Progenitor cell of endocrine pancreas (in vitro differentiated cells): ENCODE measurements at regions not wholly inside any gene's neighbourhood (a gene's known extent, or its start where the extent isn't known, plus 50 kb on each side); places are given as distances from the start of the nearest gene placed in this dataset.

Experiments
- DNase-seq: peaks from one replicate; pipeline ENCODE4 v3.0.0; 2021; ENCODE audit warnings: low spot score; ENCODE audit not compliant: unreplicated experiment
- H3K27ac Mint-ChIP-seq: 2 replicates; pipeline ENCODE4 v1.8.0; 2021; ENCODE audit warnings: mild to moderate bottlenecking, moderate library complexity, mixed read lengths
- H3K27me3 Mint-ChIP-seq: 2 replicates; pipeline ENCODE4 v1.8.0; 2021; ENCODE audit warnings: mixed read lengths
- H3K36me3 Mint-ChIP-seq: 2 replicates; pipeline ENCODE4 v1.8.0; 2022; ENCODE audit warnings: mixed read lengths; ENCODE audit not compliant: insufficient read depth
- H3K4me1 Mint-ChIP-seq: 2 replicates; pipeline ENCODE4 v1.8.0; 2021; ENCODE audit warnings: low read depth, mixed read lengths
- H3K4me3 Mint-ChIP-seq: 2 replicates; pipeline ENCODE4 v1.8.0; 2021; ENCODE audit warnings: low read depth, mild to moderate bottlenecking, moderate library complexity, mixed read lengths
- H3K9me3 Mint-ChIP-seq: 2 replicates; pipeline ENCODE4 v1.8.0; 2021; ENCODE audit warnings: low read depth, mixed read lengths
- CTCF ChIP-seq: fragments of 200-600 bp; sonication (generic); IDR thresholded peaks from one replicate; pipeline ENCODE4 v1.5.0; 2021; ENCODE audit warnings: antibody characterized with exemption, mild to moderate bottlenecking; ENCODE audit not compliant: unreplicated experiment

DNA sequence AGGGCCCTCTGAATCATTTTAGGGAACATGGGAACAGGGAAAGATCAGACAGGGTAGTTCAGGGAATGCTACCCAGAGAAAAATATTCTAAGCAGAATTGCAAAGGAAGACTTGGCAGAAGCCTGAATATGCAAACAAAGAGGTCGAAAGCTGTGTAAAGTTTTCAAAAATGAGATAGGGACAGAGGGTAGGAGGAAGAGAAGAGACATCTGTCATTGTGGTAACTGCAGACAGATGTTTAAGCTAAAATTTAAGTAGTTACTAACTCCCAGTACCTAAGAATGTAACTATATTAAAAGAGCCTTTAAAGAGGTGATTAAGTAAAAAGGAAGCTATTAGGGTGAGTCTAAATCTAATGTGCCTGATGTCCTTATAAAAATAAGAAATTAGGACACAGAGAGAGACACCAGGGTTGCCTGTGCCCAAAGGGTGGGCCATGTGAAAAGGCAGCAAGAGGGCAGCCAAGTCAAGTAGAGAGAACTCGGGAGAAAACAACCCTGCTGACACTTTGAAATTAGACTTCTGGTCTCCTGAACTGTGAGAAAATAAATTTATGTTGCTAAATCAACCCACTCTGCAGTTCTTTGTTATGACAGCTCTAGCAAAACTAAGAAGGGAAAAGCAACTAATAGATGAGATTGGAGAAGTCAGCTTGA is 1647.4 kb upstream of the C9orf72 start:
- Mint-ChIP-seq H3K36me3 (no peaks in the 10 kb centered on the region), H3K4me1 (no peaks in the 10 kb centered on the region), H3K4me3 (no peak overlapping the region), H3K27ac (no peak overlapping the region), H3K27me3 (peaks cover 16% of the 10 kb centered on the region), H3K9me3 (no peaks in the 10 kb centered on the region)
- no peak for DNase-seq
- no peak for TF ChIP-seq CTCF

GRCh38 chr9:29228558-29228957 is 1655.3 kb upstream of the C9orf72 start:
- no peak overlapping the region for H3K27ac Mint-ChIP-seq
- peaks cover 3% of the 10 kb centered on the region for H3K9me3 Mint-ChIP-seq
- peaks cover 1% of the 10 kb centered on the region for H3K4me1 Mint-ChIP-seq
- no peak overlapping the region for H3K4me3 Mint-ChIP-seq
- H3K27me3 Mint-ChIP-seq: no peaks in the 10 kb centered on the region
- no peaks in the 10 kb centered on the region for H3K36me3 Mint-ChIP-seq
- DNase-seq: no peak
- no peak for TF ChIP-seq CTCF

DNA sequence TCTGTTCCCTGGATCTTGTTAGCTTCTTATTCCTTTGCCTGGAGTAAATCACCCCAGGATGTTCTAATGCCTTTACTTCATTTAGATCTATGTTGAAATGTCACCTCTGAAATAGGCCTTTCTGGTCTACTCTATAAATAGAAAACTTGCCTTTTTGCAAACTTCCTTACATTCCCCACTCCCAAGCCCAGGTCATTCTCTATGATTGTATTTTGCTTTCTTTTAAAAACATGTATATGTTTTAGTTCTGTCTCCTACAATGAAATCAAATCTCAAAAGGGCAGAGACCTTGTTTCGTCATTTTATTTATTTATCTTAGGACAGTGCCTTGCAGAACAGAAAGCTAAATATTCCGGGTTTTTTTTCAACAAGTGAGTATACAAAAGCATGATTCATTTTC is 1657.7 kb upstream of the C9orf72 start:
- Mint-ChIP-seq H3K4me1 (peaks cover 1% of the 10 kb centered on the region), H3K27ac (no peak overlapping the region)

DNA sequence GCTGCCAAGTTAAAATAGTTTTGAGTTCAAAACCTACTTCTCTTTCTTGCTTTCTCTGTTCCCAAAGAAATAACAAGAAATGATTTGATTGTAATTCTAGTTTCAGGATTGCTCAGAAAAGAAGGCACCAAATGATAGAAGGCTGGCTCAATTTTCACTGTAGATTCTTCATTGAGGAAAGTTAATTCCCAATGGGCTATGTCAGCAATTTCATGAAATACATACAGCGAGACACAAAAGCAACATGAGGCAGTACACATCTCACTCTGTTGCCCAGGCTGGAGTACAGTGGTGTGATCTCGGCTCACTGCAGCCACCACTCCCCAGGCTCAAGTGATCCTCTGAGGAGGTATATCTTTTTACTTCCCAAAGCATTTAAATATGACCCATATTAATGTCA is 1659.9 kb upstream of the C9orf72 start:
- DNase-seq: no peak
- no peak for TF ChIP-seq CTCF
- peaks cover 3% of the 10 kb centered on the region for H3K9me3 Mint-ChIP-seq
- peaks cover 1% of the 10 kb centered on the region for H3K4me1 Mint-ChIP-seq
- no peaks in the 10 kb centered on the region for H3K36me3 Mint-ChIP-seq
- no peak overlapping the region for H3K4me3 Mint-ChIP-seq
- H3K27me3 Mint-ChIP-seq: no peaks in the 10 kb centered on the region
- no peak overlapping the region for H3K27ac Mint-ChIP-seq

More for the DNA sequence above, 1657.7 kb upstream of the C9orf72 start:
- Mint-ChIP-seq H3K9me3 (peaks cover 3% of the 10 kb centered on the region), H3K36me3 (no peaks in the 10 kb centered on the region), H3K27me3 (no peaks in the 10 kb centered on the region), H3K4me3 (no peak overlapping the region)
- no peak for TF ChIP-seq CTCF
- no peak for DNase-seq

- no peaks in the 10 kb centered on the region for H3K36me3 Mint-ChIP-seq
- H3K4me3 Mint-ChIP-seq: no peak overlapping the region
- TF ChIP-seq CTCF: no peak
- H3K4me1 Mint-ChIP-seq: no peaks in the 10 kb centered on the region
- H3K27me3 Mint-ChIP-seq: no peaks in the 10 kb centered on the region
- no peak for DNase-seq
- no peaks in the 10 kb centered on the region for H3K9me3 Mint-ChIP-seq
- no peak overlapping the region for H3K27ac Mint-ChIP-seq
Observed at GRCh38 chr9:29241320-29241719, 1668.0 kb upstream of the C9orf72 start.
